Tibial nerve (tissue), 4 donors: ENCODE measurements at regions not wholly inside any gene's neighbourhood (a gene's known extent, or its start where the extent isn't known, plus 50 kb on each side); places are given as distances from the start of the nearest gene placed in this dataset.

Experiments used
- DNase-seq, 2 donors: peaks; one replicate each; pipeline ENCODE4 v3.0.0-alpha.2; 2019; ENCODE audit warnings: low spot score in 2 of 2
- H3K27ac ChIP-seq, 4 donors: fragments of 200-600 bp; sonication (generic) in 3 of 4; one replicate each; pipeline ENCODE4 v1.5.1; 2017 to 2019; ENCODE audit warnings: mild to moderate bottlenecking in 1 of 4
- H3K27me3 ChIP-seq, 2 donors: fragments of 200-600 bp; sonication (generic) in 1 of 2; one replicate each; pipeline versions ENCODE4 v1.5.1 to v1.6.0; 2017 to 2019
- H3K36me3 ChIP-seq, 3 donors: fragments of 200-600 bp; sonication (generic); one replicate each; pipeline ENCODE4 v1.5.1; 2018 to 2019
- H3K4me1 ChIP-seq, 4 donors: fragments of 200-600 bp; sonication (generic) in 3 of 4; one replicate each; pipeline ENCODE4 v1.5.1; 2017 to 2019
- H3K4me3 ChIP-seq, 4 donors: fragments of 200-600 bp; sonication (generic) in 3 of 4; one replicate each; pipeline ENCODE4 v1.5.1; 2017 to 2019; ENCODE audit warnings: mild to moderate bottlenecking in 1 of 4, moderate library complexity in 1 of 4
- H3K9me3 ChIP-seq, 4 donors: fragments of 200-600 bp; sonication (generic) in 3 of 4; one replicate each; pipeline ENCODE4 v1.5.1; 2017 to 2019
- EP300 ChIP-seq, 2 donors: sonication (generic); formaldehyde crosslinking; IDR thresholded peaks; one replicate each; pipeline ENCODE4 v1.6.1; 2017; ENCODE audit warnings: antibody characterized with exemption in 2 of 2, mild to moderate bottlenecking in 1 of 2
- POLR2A ChIP-seq, 2 donors: fragments of 450-650 bp; IDR thresholded peaks; one replicate each; pipeline ENCODE4 v1.6.1; 2017; ENCODE audit warnings: antibody characterized with exemption in 2 of 2, mild to moderate bottlenecking in 2 of 2, moderate library complexity in 2 of 2
- WGBS, 2 donors: methylation state at CpG; one replicate each; pipeline ENCODE4 v1.1.5; 2018; 5-methylcytosine and 5-hydroxymethylcytosine counted together
- TF ChIP-seq, protein P1 (sequence below), 5 experiments: fragments of 200-600 bp in 3 of 5; fragments of 450-650 bp in 2 of 5; sonication (generic) in 3 of 5; IDR thresholded peaks; one replicate each; pipeline ENCODE4 v1.5.1; 2016 to 2019; ENCODE audit warnings: antibody characterized with exemption in 5 of 5, mild to moderate bottlenecking in 3 of 5, moderate library complexity in 2 of 5

DNA sequence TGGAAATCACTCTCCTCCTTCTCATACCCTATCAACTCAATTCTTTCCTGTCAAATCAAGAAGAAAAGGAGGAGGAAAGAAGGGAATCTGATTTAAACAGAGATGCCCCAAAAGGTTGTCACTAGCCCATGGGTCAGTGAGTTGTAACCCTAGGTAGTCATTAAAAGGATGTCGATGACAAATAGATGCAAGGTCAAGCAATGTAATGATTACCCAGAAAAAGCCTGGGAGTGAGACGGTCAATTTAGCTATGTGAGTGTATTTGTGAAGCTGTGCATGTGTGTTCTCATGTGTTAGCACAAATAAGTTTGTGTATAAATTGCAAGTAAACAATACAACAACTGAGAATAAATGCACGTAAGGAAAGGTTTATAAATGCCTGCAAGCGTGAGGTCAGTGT is 190.5 kb upstream of the PMFBP1 start:
- Histone ChIP-seq H3K9me3 (peaks cover 0 to 10% (median 4%) of the 10 kb centered on the region in 4 donors), H3K27me3 (no peaks in the 10 kb centered on the region), H3K36me3 (no peaks in the 10 kb centered on the region), H3K4me3 (no peak overlapping the region), H3K27ac (no peak overlapping the region), H3K4me1 (no peaks in the 10 kb centered on the region)
- DNase-seq: no peak
- WGBS, 2 donors: 71 to 72% methylated on average over 4 of the region's 4 CpGs
- TF ChIP-seq, protein P1, sequence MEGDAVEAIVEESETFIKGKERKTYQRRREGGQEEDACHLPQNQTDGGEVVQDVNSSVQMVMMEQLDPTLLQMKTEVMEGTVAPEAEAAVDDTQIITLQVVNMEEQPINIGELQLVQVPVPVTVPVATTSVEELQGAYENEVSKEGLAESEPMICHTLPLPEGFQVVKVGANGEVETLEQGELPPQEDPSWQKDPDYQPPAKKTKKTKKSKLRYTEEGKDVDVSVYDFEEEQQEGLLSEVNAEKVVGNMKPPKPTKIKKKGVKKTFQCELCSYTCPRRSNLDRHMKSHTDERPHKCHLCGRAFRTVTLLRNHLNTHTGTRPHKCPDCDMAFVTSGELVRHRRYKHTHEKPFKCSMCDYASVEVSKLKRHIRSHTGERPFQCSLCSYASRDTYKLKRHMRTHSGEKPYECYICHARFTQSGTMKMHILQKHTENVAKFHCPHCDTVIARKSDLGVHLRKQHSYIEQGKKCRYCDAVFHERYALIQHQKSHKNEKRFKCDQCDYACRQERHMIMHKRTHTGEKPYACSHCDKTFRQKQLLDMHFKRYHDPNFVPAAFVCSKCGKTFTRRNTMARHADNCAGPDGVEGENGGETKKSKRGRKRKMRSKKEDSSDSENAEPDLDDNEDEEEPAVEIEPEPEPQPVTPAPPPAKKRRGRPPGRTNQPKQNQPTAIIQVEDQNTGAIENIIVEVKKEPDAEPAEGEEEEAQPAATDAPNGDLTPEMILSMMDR (IDR thresholded peaks at IDR 0.05): no peak
- TF ChIP-seq POLR2A (IDR thresholded peaks at IDR 0.05) (no peak), EP300 (IDR thresholded peaks at IDR 0.05) (no peak)

DNA sequence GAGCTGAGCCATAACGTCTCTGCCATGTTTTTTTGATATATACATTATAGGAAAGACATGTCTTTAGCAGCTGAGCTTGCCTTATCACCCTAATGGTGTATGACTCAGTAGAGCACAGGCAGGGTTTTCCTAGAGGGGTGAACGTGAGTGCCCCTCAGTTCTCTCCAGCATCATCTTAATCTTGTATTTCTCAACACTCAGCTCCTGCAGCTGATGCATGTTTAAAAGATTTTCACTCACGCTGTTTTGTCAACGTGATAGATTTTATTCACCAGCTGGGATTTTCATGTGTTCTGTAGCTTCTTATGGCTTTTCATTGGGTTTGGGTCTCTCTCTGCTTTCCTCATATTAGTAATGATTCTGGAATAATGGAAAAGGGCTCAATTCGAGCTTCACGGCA is 186.0 kb upstream of the PMFBP1 start:
- WGBS, 2 donors: 66 to 73% methylated on average over 6 of the region's 6 CpGs
- Histone ChIP-seq H3K36me3 (no peaks in the 10 kb centered on the region), H3K4me3 (no peak overlapping the region)

DNA sequence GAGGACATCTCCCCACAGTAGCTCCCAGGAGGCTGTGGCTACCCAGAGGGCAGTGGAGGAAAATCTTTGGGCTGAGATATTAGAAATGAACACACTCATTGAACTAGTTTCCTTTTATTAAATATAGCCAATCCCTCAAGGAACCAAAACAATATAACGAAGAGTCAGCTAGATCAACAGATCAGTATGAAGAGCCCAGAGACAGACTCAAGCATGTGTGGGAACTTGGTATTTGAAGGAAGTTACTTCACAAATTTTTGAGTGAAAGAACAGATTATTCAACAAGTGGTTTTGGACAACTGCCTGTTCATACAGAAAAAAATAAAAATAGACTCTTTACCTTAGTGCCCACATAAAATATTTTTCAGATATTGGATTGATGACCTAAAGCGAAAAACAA is 183.6 kb upstream of the PMFBP1 start:
- H3K36me3 ChIP-seq: no peaks in the 10 kb centered on the region
- TF ChIP-seq EP300 (IDR thresholded peaks at IDR 0.05) (no peak), POLR2A (IDR thresholded peaks at IDR 0.05) (no peak)
- TF ChIP-seq, protein P1 (IDR thresholded peaks at IDR 0.05): no peak
- no peaks in the 10 kb centered on the region for H3K27me3 ChIP-seq
- no peak for DNase-seq
- WGBS, 2 donors: 73 to 80% methylated on average over 2 of the region's 2 CpGs
- H3K4me1 ChIP-seq: no peaks in the 10 kb centered on the region
- H3K9me3 ChIP-seq: no peaks in the 10 kb centered on the region
- no peak overlapping the region for H3K27ac ChIP-seq
- no peak overlapping the region for H3K4me3 ChIP-seq

More for the DNA sequence above, 186.0 kb upstream of the PMFBP1 start:
- DNase-seq: no peak
- H3K9me3 ChIP-seq: no peaks in the 10 kb centered on the region
- TF ChIP-seq EP300 (IDR thresholded peaks at IDR 0.05) (no peak), POLR2A (IDR thresholded peaks at IDR 0.05) (no peak)
- TF ChIP-seq, protein P1 (IDR thresholded peaks at IDR 0.05): no peak
- H3K4me1 ChIP-seq: no peaks in the 10 kb centered on the region
- no peak overlapping the region for H3K27ac ChIP-seq
- no peaks in the 10 kb centered on the region for H3K27me3 ChIP-seq

DNA sequence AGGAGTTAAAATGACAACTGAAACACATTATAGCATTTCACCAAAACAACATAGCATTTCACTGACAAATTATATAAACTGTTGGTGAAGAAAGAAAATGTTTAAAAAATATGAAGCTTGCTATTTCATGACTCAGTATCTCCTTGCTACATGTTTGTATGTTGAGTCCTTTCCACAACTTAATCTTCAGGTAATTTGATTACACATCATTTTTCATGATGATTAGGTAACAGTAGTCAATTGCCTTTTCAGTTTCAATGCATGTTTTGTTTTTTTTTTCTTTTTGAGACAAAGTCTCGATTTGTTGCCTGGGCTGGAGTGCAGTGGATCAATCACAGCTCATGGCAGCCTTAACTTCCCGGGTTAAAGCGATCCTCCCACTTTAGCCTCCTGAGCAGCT is 177.8 kb upstream of the PMFBP1 start:
- TF ChIP-seq POLR2A (IDR thresholded peaks at IDR 0.05) (no peak), EP300 (IDR thresholded peaks at IDR 0.05) (no peak)
- TF ChIP-seq, protein P1 (IDR thresholded peaks at IDR 0.05): no peak
- no peaks in the 10 kb centered on the region for H3K36me3 ChIP-seq
- WGBS, 2 donors: 85 to 95% methylated on average over 3 of the region's 3 CpGs
- H3K4me3 ChIP-seq: no peak overlapping the region
- no peak for DNase-seq
- no peaks in the 10 kb centered on the region for H3K9me3 ChIP-seq
- H3K4me1 ChIP-seq: no peaks in the 10 kb centered on the region
- no peak overlapping the region for H3K27ac ChIP-seq
- no peaks in the 10 kb centered on the region for H3K27me3 ChIP-seq

DNA sequence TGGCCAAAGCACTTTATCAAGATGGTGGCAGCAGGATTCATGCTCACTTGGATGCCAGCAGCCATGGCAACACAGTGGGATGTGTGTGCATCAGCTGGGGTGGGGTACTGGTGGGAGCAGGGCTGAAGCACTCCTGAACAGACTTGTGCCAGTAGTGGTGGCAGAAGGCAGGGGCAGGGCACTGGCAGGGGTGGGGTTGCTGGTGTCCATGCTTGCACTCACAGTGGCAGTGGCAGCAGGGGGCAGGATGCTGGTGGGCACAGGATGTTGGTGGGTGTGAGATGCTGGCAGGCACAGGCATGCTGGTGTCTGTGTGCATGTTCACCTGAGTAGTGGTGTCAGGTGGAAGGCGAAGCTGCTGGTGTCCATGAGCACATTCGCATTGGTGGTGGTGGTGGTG is 161.0 kb upstream of the PMFBP1 start:
- Histone ChIP-seq H3K27ac (no peak overlapping the region), H3K27me3 (no peaks in the 10 kb centered on the region), H3K4me3 (no peak overlapping the region), H3K9me3 (peaks cover 0 to 43% (median 2%) of the 10 kb centered on the region in 4 donors), H3K4me1 (no peaks in the 10 kb centered on the region), H3K36me3 (peaks cover 0 to 5% (median 0%) of the 10 kb centered on the region in 3 donors)
- TF ChIP-seq, protein P1 (IDR thresholded peaks at IDR 0.05): no peak
- no peak for TF ChIP-seq EP300 (IDR thresholded peaks at IDR 0.05)
- TF ChIP-seq POLR2A (IDR thresholded peaks at IDR 0.05): no peak
- no peak for DNase-seq
- 94% methylated on average over 2 of the region's 2 CpGs for WGBS, 2 donors
